H1 (cell line): ENCODE measurements at regions not wholly inside any gene's neighbourhood (a gene's known extent, or its start where the extent isn't known, plus 50 kb on each side); places are given as distances from the start of the nearest gene placed in this dataset.

Experiments
- CTCF ChIA-PET: fragments of 300-600 bp; sonication (Branson Sonifier 250); formaldehyde crosslinking; loops from one replicate; lab custom pipeline; 2021; ENCODE audit not compliant: partially characterized antibody; lab: Charles Lee
- POLR2A ChIA-PET: fragments of 300-600 bp; sonication (Branson Sonifier 250); formaldehyde crosslinking; loops from one replicate; lab custom pipeline; 2021; ENCODE audit warnings: inconsistent platforms; ENCODE audit not compliant: partially characterized antibody; lab: Charles Lee
- DNase-seq, 2 experiments: peaks; one replicate each; pipeline versions ENCODE4 v3.0.0 to v3.0.0-alpha.2; 2010 to 2022; ENCODE audit warnings: low spot score in 2 of 2, low read depth in 1 of 2, mixed read lengths in 1 of 2
- FAIRE-seq: peaks from 2 replicates; lab custom pipeline; 2011; peaks lifted over from hg19 to GRCh38; lab: Jason Lieb, UNC
- H2AFZ ChIP-seq: 2 replicates; pipeline ENCODE4 v1.8.1; 2012; ENCODE audit warnings: low read length, inconsistent platforms
- H2AK5ac ChIP-seq: 2 replicates; pipeline ENCODE4 v1.6.1; 2013; ENCODE audit warnings: low read depth, low read length
- H2BK120ac ChIP-seq: replicated peaks from 2 replicates; pipeline ENCODE3; 2013; ENCODE audit warnings: low read depth, low read length, inconsistent platforms
- H2BK12ac ChIP-seq: 2 replicates; pipeline ENCODE4 v1.6.1; 2013; ENCODE audit warnings: low read depth, low read length
- H2BK15ac ChIP-seq: 2 replicates; pipeline ENCODE4 v1.6.1; 2013; ENCODE audit warnings: low read length
- H2BK20ac ChIP-seq: 2 replicates; pipeline ENCODE4 v1.6.1; 2013; ENCODE audit warnings: low read length
- H2BK5ac ChIP-seq: 2 replicates; pipeline ENCODE4 v1.6.1; 2013; ENCODE audit warnings: low read depth, low read length
- H3K14ac ChIP-seq: 2 replicates; pipeline ENCODE4 v1.6.1; 2013; ENCODE audit warnings: inconsistent platforms; ENCODE audit not compliant: insufficient read length
- H3K18ac ChIP-seq: 2 replicates; pipeline ENCODE4 v1.6.1; 2013; ENCODE audit warnings: low read length; ENCODE audit errors: extremely low read depth
- H3K23ac ChIP-seq: 2 replicates; pipeline ENCODE4 v1.6.1; 2013; ENCODE audit warnings: inconsistent platforms; ENCODE audit not compliant: insufficient read length
- H3K23me2 ChIP-seq: 2 replicates; pipeline ENCODE4 v1.6.1; 2013; ENCODE audit warnings: low read depth, low read length
- H3K27ac ChIP-seq: 2 replicates; pipeline ENCODE4 v1.6.1; 2011; ENCODE audit warnings: low read depth, low read length, inconsistent platforms
- H3K27me3 ChIP-seq, 4 experiments: replicated peaks in 1 of 4; 1 replicate in 1 of 4; 2 replicates in 3 of 4; pipeline versions ENCODE4 v1.6.1 to v1.8.1; 2011 to 2013; ENCODE audit warnings: low read length in 3 of 4, mild to moderate bottlenecking in 3 of 4, inconsistent platforms in 2 of 4, mixed read lengths in 2 of 4, moderate library complexity in 1 of 4; ENCODE audit not compliant: control insufficient read depth in 3 of 4, insufficient read depth in 3 of 4; ENCODE audit errors: extremely low read depth in 1 of 4
- H3K36me3 ChIP-seq, 4 experiments: 2 replicates each; pipeline versions ENCODE4 v1.6.1 to v1.8.1; 2011 to 2013; ENCODE audit warnings: mild to moderate bottlenecking in 4 of 4, low read length in 3 of 4, moderate library complexity in 2 of 4, control low read depth in 1 of 4, inconsistent platforms in 1 of 4; ENCODE audit not compliant: insufficient read depth in 4 of 4, control insufficient read depth in 2 of 4
- H3K4ac ChIP-seq: replicated peaks from 2 replicates; pipeline ENCODE3; 2013; ENCODE audit warnings: low read length, low read depth, mixed read lengths, inconsistent platforms; ENCODE audit not compliant: insufficient read length
- H3K4me1 ChIP-seq, 4 experiments: replicated peaks in 1 of 4; 1 replicate in 1 of 4; 2 replicates in 3 of 4; pipeline versions ENCODE4 v1.6.1 to v1.8.1; 2011 to 2013; ENCODE audit warnings: low read length in 3 of 4, inconsistent platforms in 2 of 4, mixed read lengths in 1 of 4; ENCODE audit not compliant: insufficient read depth in 4 of 4, control insufficient read depth in 3 of 4
- H3K4me2 ChIP-seq, 2 experiments: 2 replicates each; pipeline versions ENCODE4 v1.6.1 to v1.8.1; 2011 to 2013; ENCODE audit warnings: low read depth in 2 of 2, low read length in 2 of 2, control low read depth in 1 of 2, inconsistent platforms in 1 of 2, mild to moderate bottlenecking in 1 of 2; ENCODE audit not compliant: insufficient read depth in 1 of 2
- H3K4me3 ChIP-seq, 4 experiments: fragments of 200-600, 300-600 bp in 1 of 4; sonication (generic), shearing (Covaris generic), sonication (Bioruptor Twin) in 1 of 4; 2 replicates each; pipeline versions ENCODE4 v1.5.1 to v1.8.1; 2011 to 2016; ENCODE audit warnings: low read length in 4 of 4, low read depth in 3 of 4, control low read depth in 2 of 4, inconsistent platforms in 2 of 4, mild to moderate bottlenecking in 2 of 4, mixed read lengths in 1 of 4, moderate library complexity in 1 of 4; ENCODE audit not compliant: insufficient read depth in 2 of 4; ENCODE audit errors: extremely low read depth in 1 of 4
- H3K56ac ChIP-seq: replicated peaks from 2 replicates; pipeline ENCODE3; 2013; ENCODE audit warnings: low read depth, mild to moderate bottlenecking, mixed read lengths, low read length, inconsistent platforms; ENCODE audit not compliant: insufficient read length
- H3K79me1 ChIP-seq: 2 replicates; pipeline ENCODE4 v1.6.1; 2013; ENCODE audit warnings: low read depth, low read length, control low read depth
- H3K79me2 ChIP-seq, 2 experiments: 2 replicates each; pipeline versions ENCODE4 v1.6.1 to v1.8.1; 2012 to 2013; ENCODE audit warnings: low read length in 2 of 2, mild to moderate bottlenecking in 2 of 2, inconsistent platforms in 1 of 2; ENCODE audit not compliant: insufficient read depth in 2 of 2, control insufficient read depth in 1 of 2
- H3K9ac ChIP-seq, 4 experiments: replicated peaks in 1 of 4; 1 replicate in 1 of 4; 2 replicates in 3 of 4; pipeline versions ENCODE4 v1.6.1 to v1.8.1; 2011 to 2013; ENCODE audit warnings: low read depth in 3 of 4, low read length in 3 of 4, control low read depth in 2 of 4, mild to moderate bottlenecking in 2 of 4, moderate library complexity in 2 of 4, inconsistent platforms in 1 of 4; ENCODE audit errors: extremely low read depth in 1 of 4
- H3K9me3 ChIP-seq, 2 experiments: 2 replicates each; pipeline versions ENCODE4 v1.6.1 to v1.8.1; 2012 to 2013; ENCODE audit warnings: mild to moderate bottlenecking in 2 of 2, moderate library complexity in 2 of 2, control low read depth in 1 of 2, inconsistent platforms in 1 of 2, low read depth in 1 of 2, low read length in 1 of 2, mixed read lengths in 1 of 2; ENCODE audit not compliant: insufficient read depth in 2 of 2
- H4K20me1 ChIP-seq, 2 experiments: replicated peaks in 1 of 2; 2 replicates each; pipeline versions ENCODE3 to v1.8.1; 2011 to 2013; ENCODE audit warnings: inconsistent platforms in 2 of 2, low read length in 2 of 2, mild to moderate bottlenecking in 1 of 2; ENCODE audit not compliant: insufficient read depth in 2 of 2, control insufficient read depth in 1 of 2
- H4K5ac ChIP-seq: 2 replicates; pipeline ENCODE4 v1.6.1; 2013; ENCODE audit warnings: low read length, low read depth, mixed read lengths, inconsistent platforms; ENCODE audit not compliant: insufficient read length
- H4K8ac ChIP-seq: 2 replicates; pipeline ENCODE4 v1.8.0; 2013; ENCODE audit warnings: mild to moderate bottlenecking, moderate library complexity, low read length, inconsistent platforms; ENCODE audit not compliant: insufficient read depth; ENCODE audit errors: extremely low read depth
- H4K91ac ChIP-seq: replicated peaks from 2 replicates; pipeline ENCODE3; 2013; ENCODE audit warnings: low read length, mixed read lengths, inconsistent platforms; ENCODE audit not compliant: insufficient read length
- MAFK ChIP-seq: IDR thresholded peaks from 2 replicates; pipeline ENCODE4 v1.6.1; 2012; ENCODE audit warnings: low read depth, mild to moderate bottlenecking, improper control_type of control experiment, low read length
- PHF8 ChIP-seq: fragments of 200-600 bp; sonication (generic); conservative IDR thresholded peaks from 2 replicates; pipeline ENCODE4 v1.7.1; 2012; ENCODE audit warnings: low read depth, mild to moderate bottlenecking, inconsistent platforms, low read length, moderate library complexity
- WGBS, 2 experiments: shearing (Covaris generic) in 1 of 2; methylation state at CpG; one replicate each; pipeline versions ENCODE4 v1.1.6 to v1.1.7; 2013 to 2015; ENCODE audit warnings: low lambda C conversion rate in 2 of 2, mixed read lengths in 2 of 2, inconsistent platforms in 1 of 2, low coverage in 1 of 2, missing lambda C conversion rate in 1 of 2; ENCODE audit not compliant: insufficient replicate concordance in 2 of 2, insufficient coverage in 1 of 2, insufficient read length in 1 of 2; ENCODE audit errors: extremely low coverage in 1 of 2, missing lambda C conversion rate in 1 of 2; 5-methylcytosine and 5-hydroxymethylcytosine counted together
- TF ChIP-seq, protein P1 (sequence below), 3 experiments: IDR thresholded peaks; 1 replicate in 2 of 3; 2 replicates in 1 of 3; pipeline versions ENCODE4 v1.5.1 to v1.6.1; 2011; ENCODE audit warnings: low read length in 3 of 3, mild to moderate bottlenecking in 3 of 3, inconsistent platforms in 2 of 3, low read depth in 1 of 3, moderate library complexity in 1 of 3; ENCODE audit not compliant: insufficient read depth in 1 of 3; ENCODE audit errors: control extremely low read depth in 1 of 3

DNA sequence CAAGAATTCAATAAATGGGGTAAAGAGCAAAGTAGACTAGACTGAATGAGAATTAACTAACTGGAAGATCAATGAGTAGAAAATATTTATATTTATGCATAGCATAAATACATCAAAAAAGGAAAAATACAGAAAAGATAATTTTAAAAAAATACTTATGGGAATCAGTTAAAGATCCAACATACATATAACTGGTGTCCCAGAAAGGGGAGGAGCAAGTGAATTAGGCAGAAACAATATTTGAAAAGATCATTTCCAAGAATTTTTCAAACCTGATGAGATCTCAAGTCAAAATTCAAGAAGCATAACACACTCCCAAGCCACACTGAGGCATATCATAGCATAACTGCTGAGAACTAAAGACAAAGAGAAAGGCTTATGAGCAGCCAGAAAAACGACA lies 62.7 kb upstream of the SHISAL1 start:
- no peaks in the 10 kb centered on the region for H3K36me3 ChIP-seq
- no peaks in the 10 kb centered on the region for H3K23me2 ChIP-seq
- no peak overlapping the region for H4K5ac ChIP-seq
- H3K9me3 ChIP-seq: peaks cover 0 to 8% of the 10 kb centered on the region in 2 experiments; a peak in 3 of 4 replicates
- no peaks in the 10 kb centered on the region for H3K79me2 ChIP-seq
- no peak for TF ChIP-seq MAFK
- TF ChIP-seq, protein P1, sequence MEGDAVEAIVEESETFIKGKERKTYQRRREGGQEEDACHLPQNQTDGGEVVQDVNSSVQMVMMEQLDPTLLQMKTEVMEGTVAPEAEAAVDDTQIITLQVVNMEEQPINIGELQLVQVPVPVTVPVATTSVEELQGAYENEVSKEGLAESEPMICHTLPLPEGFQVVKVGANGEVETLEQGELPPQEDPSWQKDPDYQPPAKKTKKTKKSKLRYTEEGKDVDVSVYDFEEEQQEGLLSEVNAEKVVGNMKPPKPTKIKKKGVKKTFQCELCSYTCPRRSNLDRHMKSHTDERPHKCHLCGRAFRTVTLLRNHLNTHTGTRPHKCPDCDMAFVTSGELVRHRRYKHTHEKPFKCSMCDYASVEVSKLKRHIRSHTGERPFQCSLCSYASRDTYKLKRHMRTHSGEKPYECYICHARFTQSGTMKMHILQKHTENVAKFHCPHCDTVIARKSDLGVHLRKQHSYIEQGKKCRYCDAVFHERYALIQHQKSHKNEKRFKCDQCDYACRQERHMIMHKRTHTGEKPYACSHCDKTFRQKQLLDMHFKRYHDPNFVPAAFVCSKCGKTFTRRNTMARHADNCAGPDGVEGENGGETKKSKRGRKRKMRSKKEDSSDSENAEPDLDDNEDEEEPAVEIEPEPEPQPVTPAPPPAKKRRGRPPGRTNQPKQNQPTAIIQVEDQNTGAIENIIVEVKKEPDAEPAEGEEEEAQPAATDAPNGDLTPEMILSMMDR (IDR thresholded peaks at IDR 0.05; ENCODE audit: control extremely low read depth in 1 of 3, insufficient read depth in 1 of 3, low read depth in 1 of 3, low read length in 3 of 3): no peak
- TF ChIP-seq PHF8: no peak
- no peak overlapping the region for H2BK15ac ChIP-seq
- no peak overlapping the region for H2BK120ac ChIP-seq
- no peak overlapping the region for H3K56ac ChIP-seq
- H3K9ac ChIP-seq: no peak overlapping the region
- no peak overlapping the region for H2BK20ac ChIP-seq
- no peak overlapping the region for H3K4me3 ChIP-seq
- WGBS, 2 experiments: 91% methylated on average over 1 of the region's 1 CpG; no CpG with 5 or more reads in 1 of the 2 experiments
- H4K8ac ChIP-seq: no peak overlapping the region
- no peak overlapping the region for H2AK5ac ChIP-seq
- ChIA-PET CTCF (interaction anchor here (1.0 kb wide), 1 partner anchor 26 kb away, joined by 3 read pairs; no protein-coding TSS in a partner anchor), POLR2A (no interaction called here)
- H4K91ac ChIP-seq: no peak overlapping the region
- H3K27ac ChIP-seq: no peak overlapping the region
- FAIRE-seq (no peak), DNase-seq (no peak)
- H2BK12ac ChIP-seq: no peak overlapping the region
- H3K4me2 ChIP-seq: no peak overlapping the region
- no peak overlapping the region for H3K23ac ChIP-seq
- no peak overlapping the region for H3K14ac ChIP-seq
- no peak overlapping the region for H3K4ac ChIP-seq
- no peak overlapping the region for H2BK5ac ChIP-seq
- H4K20me1 ChIP-seq: no peaks in the 10 kb centered on the region
- H3K4me1 ChIP-seq: no peaks in the 10 kb centered on the region
- H2AFZ ChIP-seq: no peak overlapping the region
- no peaks in the 10 kb centered on the region for H3K79me1 ChIP-seq
- H3K18ac ChIP-seq: no peak overlapping the region
- peaks cover 0 to 3% (median 0%) of the 10 kb centered on the region in 4 experiments; a peak in 1 of 7 replicates for H3K27me3 ChIP-seq
